AG04449 (cell line): ENCODE measurements at regions not wholly inside any gene's neighbourhood (a gene's known extent, or its start where the extent isn't known, plus 50 kb on each side); places are given as distances from the start of the nearest gene placed in this dataset.

Experiments
- CTCF ChIA-PET: fragments of 350-600 bp; formaldehyde crosslinking; extraction: SDS; loops from one replicate; lab custom pipeline; 2021; ENCODE audit warnings: antibody characterized with exemption; lab: Yijun Ruan, JAX
- POLR2A ChIA-PET: fragments of 400-600, 350-600 bp; formaldehyde crosslinking; extraction: SDS; loops from one replicate; lab custom pipeline; 2020; ENCODE audit warnings: antibody characterized with exemption, inconsistent platforms; lab: Yijun Ruan, JAX
- DNase-seq: peaks from one replicate; pipeline ENCODE4 v3.0.0-alpha.2; 2010; ENCODE audit warnings: low read depth, low spot score
- H3K4me3 ChIP-seq: 2 replicates; pipeline ENCODE4 v1.5.1; 2011; ENCODE audit warnings: low read depth, mild to moderate bottlenecking, control low read depth, low read length
- CTCF ChIP-seq: IDR thresholded peaks from one replicate; pipeline ENCODE4 v1.5.1; 2011; ENCODE audit warnings: mild to moderate bottlenecking, moderate library complexity, low read length, control low read depth, inconsistent platforms; ENCODE audit not compliant: insufficient read depth; ENCODE audit errors: missing control alignments

GRCh38 chr2:172275239-172275638 is 152.1 kb upstream of the ITGA6 start:
- DNase-seq = no peak
- POLR2A ChIA-PET = no interaction called here
- H3K4me3 ChIP-seq = no peak overlapping the region
- no peak for TF ChIP-seq CTCF
- CTCF ChIA-PET = interaction anchor here (1.0 to 2.6 kb wide), 3 partner anchors 8 to 186 kb away, joined by 3 to 11 read pairs (median 3); no protein-coding TSS in a partner anchor

GRCh38 chr2:172276961-172277360 is 150.4 kb upstream of the ITGA6 start:
- ChIA-PET POLR2A (no interaction called here), CTCF (interaction anchor here (0.6 kb wide), 1 partner anchor 187 kb away, joined by 3 read pairs; no protein-coding TSS in a partner anchor)
- H3K4me3 ChIP-seq = no peak overlapping the region
- no peak for DNase-seq
- TF ChIP-seq CTCF = no peak

- no peak overlapping the region for H3K4me3 ChIP-seq
- DNase-seq = no peak
- TF ChIP-seq CTCF = no peak
These were observed 148.7 kb upstream of the ITGA6 start for GRCh38 chr2:172278667-172279066.

GRCh38 chr2:172279214-172279613 is 148.2 kb upstream of the ITGA6 start:
- POLR2A ChIA-PET = no interaction called here

More at GRCh38 chr2:172278667-172279066, 148.7 kb upstream of the ITGA6 start:
- POLR2A ChIA-PET = no interaction called here
- CTCF ChIA-PET = interaction anchor here (1.9 kb wide), 1 partner anchor 184 kb away, joined by 5 read pairs; no protein-coding TSS in a partner anchor

GRCh38 chr2:172279813-172280212 is 147.6 kb upstream of the ITGA6 start:
- no peak overlapping the region for H3K4me3 ChIP-seq
- no peak for DNase-seq
- POLR2A ChIA-PET = no interaction called here
- no peak for TF ChIP-seq CTCF
- CTCF ChIA-PET = no interaction called here

More at GRCh38 chr2:172279214-172279613, 148.2 kb upstream of the ITGA6 start:
- no peak overlapping the region for H3K4me3 ChIP-seq
- CTCF ChIA-PET = interaction anchor here (1.9 kb wide), 1 partner anchor 183 kb away, joined by 5 read pairs; no protein-coding TSS in a partner anchor
- TF ChIP-seq CTCF = no peak
- DNase-seq = no peak

- no peak for TF ChIP-seq CTCF
- H3K4me3 ChIP-seq = no peak overlapping the region
- ChIA-PET POLR2A (interaction anchor here (0.6 kb wide), 1 partner anchor 28 kb away, joined by 3 read pairs; no protein-coding TSS in a partner anchor), CTCF (interaction anchor here (0.9 to 7.9 kb wide), 2 partner anchors 11 to 182 kb away, joined by 3 to 66 read pairs; no protein-coding TSS in a partner anchor)
- DNase-seq = no peak
These were observed 146.6 kb upstream of the ITGA6 start for GRCh38 chr2:172280571-172281361.
